ENCODE measurements at regions not wholly inside any gene's neighbourhood (a gene's known extent, or its start where the extent isn't known, plus 50 kb on each side); places are given as distances from the start of the nearest gene placed in this dataset.

- Mint-ChIP-seq H3K9me3 (no peaks in the 10 kb centered on the region), H3K27ac (no peak overlapping the region), H3K27me3 (ENCODE audit: insufficient read depth) (peaks cover 2% of the 10 kb centered on the region), H3K4me1 (peaks cover 4% of the 10 kb centered on the region), H3K4me3 (no peak overlapping the region), H3K36me3 (ENCODE audit: low read depth) (no peaks in the 10 kb centered on the region)
- Histone ChIP-seq H3K9ac (ENCODE audit: extremely low read depth, low read length, poor library complexity, severe bottlenecking) (no peak overlapping the region), H3K4me3 (ENCODE audit: low read length) (no peak overlapping the region), H3K9me3 (ENCODE audit: control insufficient read depth, low read length) (no peaks in the 10 kb centered on the region), H3K36me3 (ENCODE audit: control insufficient read depth, insufficient read depth, low read length) (no peaks in the 10 kb centered on the region), H3K4me1 (ENCODE audit: control insufficient read depth, insufficient read depth, low read length) (no peaks in the 10 kb centered on the region), H3K27ac (ENCODE audit: low read depth, low read length) (no peak overlapping the region), H3K27me3 (ENCODE audit: control insufficient read depth, insufficient read depth, low read length, poor library complexity, severe bottlenecking) (no peaks in the 10 kb centered on the region)
- no peak for DNase-seq
- 85 to 96% methylated on average over 3 of the region's 3 CpGs for WGBS, 2 experiments (ENCODE audit: insufficient coverage in 1 of 2, insufficient read length in 1 of 2)
- TF ChIP-seq CTCF (conservative IDR thresholded peaks at IDR 0.05) = no peak
Measured at GRCh38 chr9:116100711-116101121, 52.9 kb upstream of the PAPPA start.

DNA sequence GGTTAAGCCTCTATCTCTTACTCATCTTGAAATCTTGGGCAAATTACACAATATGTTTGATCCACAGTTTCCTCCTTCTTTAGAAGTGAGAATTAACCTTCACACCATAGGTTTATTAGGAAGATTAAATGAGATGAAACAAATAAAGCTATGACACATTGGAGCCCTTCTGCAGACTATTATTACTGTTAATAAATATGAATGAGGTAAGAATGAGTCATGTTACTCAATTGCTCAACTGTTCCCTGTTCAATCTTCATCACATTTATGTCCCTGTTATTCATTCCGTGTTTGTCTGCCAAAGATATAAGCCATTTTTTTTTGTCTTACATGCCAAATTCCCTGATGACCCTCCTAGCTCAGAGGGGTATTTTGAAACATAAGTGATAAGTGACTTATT, 52.1 kb upstream of the PAPPA start:
- Histone ChIP-seq H3K9me3 (ENCODE audit: control insufficient read depth, low read length) (no peaks in the 10 kb centered on the region), H3K4me3 (ENCODE audit: low read length) (no peak overlapping the region), H3K9ac (ENCODE audit: extremely low read depth, low read length, poor library complexity, severe bottlenecking) (no peak overlapping the region), H3K36me3 (ENCODE audit: control insufficient read depth, insufficient read depth, low read length) (no peaks in the 10 kb centered on the region), H3K27me3 (ENCODE audit: control insufficient read depth, insufficient read depth, low read length, poor library complexity, severe bottlenecking) (no peaks in the 10 kb centered on the region), H3K4me1 (ENCODE audit: control insufficient read depth, insufficient read depth, low read length) (no peaks in the 10 kb centered on the region), H3K27ac (ENCODE audit: low read depth, low read length) (no peak overlapping the region)
- Mint-ChIP-seq H3K36me3 (ENCODE audit: low read depth) (no peaks in the 10 kb centered on the region), H3K27ac (no peak overlapping the region), H3K4me1 (peaks cover 4% of the 10 kb centered on the region), H3K27me3 (ENCODE audit: insufficient read depth) (peaks cover 2% of the 10 kb centered on the region), H3K9me3 (no peaks in the 10 kb centered on the region), H3K4me3 (no peak overlapping the region)
- WGBS, 2 experiments (ENCODE audit: insufficient coverage in 1 of 2, insufficient read length in 1 of 2) = 74 to 88% methylated on average over 1 of the region's 1 CpG
- no peak for TF ChIP-seq CTCF (conservative IDR thresholded peaks at IDR 0.05)
- no peak for DNase-seq

GRCh38 chr9:116102596-116102995, 51.0 kb upstream of the PAPPA start:
- peaks cover 2% of the 10 kb centered on the region for H3K27me3 Mint-ChIP-seq (ENCODE audit: insufficient read depth)
- H3K27me3 ChIP-seq (ENCODE audit: control insufficient read depth, insufficient read depth, low read length, poor library complexity, severe bottlenecking) = no peaks in the 10 kb centered on the region
- no peaks in the 10 kb centered on the region for H3K4me1 Mint-ChIP-seq
- H3K9me3 Mint-ChIP-seq = no peaks in the 10 kb centered on the region
- H3K9me3 ChIP-seq (ENCODE audit: control insufficient read depth, low read length) = no peaks in the 10 kb centered on the region
- H3K9ac ChIP-seq (ENCODE audit: extremely low read depth, low read length, poor library complexity, severe bottlenecking) = no peak overlapping the region
- H3K4me3 ChIP-seq (ENCODE audit: low read length) = no peak overlapping the region
- no peak for DNase-seq
- TF ChIP-seq CTCF (conservative IDR thresholded peaks at IDR 0.05) = no peak
- H3K27ac ChIP-seq (ENCODE audit: low read depth, low read length) = no peak overlapping the region
- 93 to 94% methylated on average over 5 to 6 of the region's 6 CpGs for WGBS, 2 experiments (ENCODE audit: insufficient coverage in 1 of 2, insufficient read length in 1 of 2)
- no peaks in the 10 kb centered on the region for H3K36me3 Mint-ChIP-seq (ENCODE audit: low read depth)
- H3K4me3 Mint-ChIP-seq = no peak overlapping the region
- H3K4me1 ChIP-seq (ENCODE audit: control insufficient read depth, insufficient read depth, low read length) = no peaks in the 10 kb centered on the region
- no peak overlapping the region for H3K27ac Mint-ChIP-seq
- no peaks in the 10 kb centered on the region for H3K36me3 ChIP-seq (ENCODE audit: control insufficient read depth, insufficient read depth, low read length)

Measured in endodermal cell (in vitro differentiated cells).